ENCODE measurements at regions not wholly inside any gene's neighbourhood (a gene's known extent, or its start where the extent isn't known, plus 50 kb on each side); places are given as distances from the start of the nearest gene placed in this dataset.

DNA sequence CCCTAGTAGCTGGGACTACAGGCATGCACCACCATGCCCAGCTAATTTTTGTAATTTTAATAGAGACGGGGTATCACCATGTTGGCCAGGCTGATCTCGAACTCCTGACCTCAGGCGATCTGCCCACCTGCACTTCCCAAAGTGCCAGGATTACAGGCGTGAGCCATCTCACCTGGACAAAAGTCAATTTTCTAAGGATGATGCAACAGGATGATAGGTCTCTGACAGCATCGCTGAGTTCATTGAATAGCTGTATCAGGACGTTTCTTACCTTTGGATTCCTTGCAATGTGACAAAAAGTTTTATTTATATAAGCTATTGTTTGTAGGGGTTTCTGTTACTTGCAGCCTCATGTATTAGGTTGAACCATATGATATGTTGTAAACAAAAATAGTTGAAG lies 55.5 kb upstream of the PCED1B start:
- TF ChIP-seq POLR2AphosphoS5 (IDR thresholded peaks at IDR 0.05), result no peak
- TF ChIP-seq, protein P1, sequence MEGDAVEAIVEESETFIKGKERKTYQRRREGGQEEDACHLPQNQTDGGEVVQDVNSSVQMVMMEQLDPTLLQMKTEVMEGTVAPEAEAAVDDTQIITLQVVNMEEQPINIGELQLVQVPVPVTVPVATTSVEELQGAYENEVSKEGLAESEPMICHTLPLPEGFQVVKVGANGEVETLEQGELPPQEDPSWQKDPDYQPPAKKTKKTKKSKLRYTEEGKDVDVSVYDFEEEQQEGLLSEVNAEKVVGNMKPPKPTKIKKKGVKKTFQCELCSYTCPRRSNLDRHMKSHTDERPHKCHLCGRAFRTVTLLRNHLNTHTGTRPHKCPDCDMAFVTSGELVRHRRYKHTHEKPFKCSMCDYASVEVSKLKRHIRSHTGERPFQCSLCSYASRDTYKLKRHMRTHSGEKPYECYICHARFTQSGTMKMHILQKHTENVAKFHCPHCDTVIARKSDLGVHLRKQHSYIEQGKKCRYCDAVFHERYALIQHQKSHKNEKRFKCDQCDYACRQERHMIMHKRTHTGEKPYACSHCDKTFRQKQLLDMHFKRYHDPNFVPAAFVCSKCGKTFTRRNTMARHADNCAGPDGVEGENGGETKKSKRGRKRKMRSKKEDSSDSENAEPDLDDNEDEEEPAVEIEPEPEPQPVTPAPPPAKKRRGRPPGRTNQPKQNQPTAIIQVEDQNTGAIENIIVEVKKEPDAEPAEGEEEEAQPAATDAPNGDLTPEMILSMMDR (IDR thresholded peaks at IDR 0.05), result no peak
- no peak for TF ChIP-seq EP300 (IDR thresholded peaks at IDR 0.05)

Measured in stomach (tissue), 4 donors.